ENCODE measurements at regions not wholly inside any gene's neighbourhood (a gene's known extent, or its start where the extent isn't known, plus 50 kb on each side); places are given as distances from the start of the nearest gene placed in this dataset.

DNA sequence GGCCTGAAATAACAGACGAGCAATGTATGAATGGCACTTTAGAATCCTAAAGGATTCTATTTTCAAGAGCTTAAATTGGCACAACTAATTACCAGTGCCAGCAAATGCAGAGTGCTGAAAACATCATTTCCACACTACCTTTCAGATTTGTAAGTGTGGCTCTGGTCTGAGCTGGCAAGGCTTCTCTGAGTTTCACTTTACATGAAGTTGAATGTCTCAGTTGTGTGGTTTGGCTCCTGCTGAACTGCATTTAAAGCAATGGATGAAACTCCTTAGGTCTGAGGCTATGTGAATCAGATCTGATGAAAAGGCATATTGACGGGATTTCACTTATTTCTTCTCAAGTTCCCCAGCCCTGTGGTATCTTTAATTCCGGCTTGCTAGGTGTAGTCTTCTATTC, 114.8 kb upstream of the PTGFR start:
- H3K36me3 ChIP-seq, result no peaks in the 10 kb centered on the region
- no peak overlapping the region for H3K4me3 ChIP-seq
- H3K27me3 ChIP-seq, result no peaks in the 10 kb centered on the region
- H3K27ac ChIP-seq, result no peak overlapping the region
- no peak overlapping the region for H3K4me2 ChIP-seq
- H2AFZ ChIP-seq (replicated peaks), result no peak overlapping the region
- no peaks in the 10 kb centered on the region for H4K20me1 ChIP-seq (ENCODE audit: low read depth)
- TF ChIP-seq, protein P1, sequence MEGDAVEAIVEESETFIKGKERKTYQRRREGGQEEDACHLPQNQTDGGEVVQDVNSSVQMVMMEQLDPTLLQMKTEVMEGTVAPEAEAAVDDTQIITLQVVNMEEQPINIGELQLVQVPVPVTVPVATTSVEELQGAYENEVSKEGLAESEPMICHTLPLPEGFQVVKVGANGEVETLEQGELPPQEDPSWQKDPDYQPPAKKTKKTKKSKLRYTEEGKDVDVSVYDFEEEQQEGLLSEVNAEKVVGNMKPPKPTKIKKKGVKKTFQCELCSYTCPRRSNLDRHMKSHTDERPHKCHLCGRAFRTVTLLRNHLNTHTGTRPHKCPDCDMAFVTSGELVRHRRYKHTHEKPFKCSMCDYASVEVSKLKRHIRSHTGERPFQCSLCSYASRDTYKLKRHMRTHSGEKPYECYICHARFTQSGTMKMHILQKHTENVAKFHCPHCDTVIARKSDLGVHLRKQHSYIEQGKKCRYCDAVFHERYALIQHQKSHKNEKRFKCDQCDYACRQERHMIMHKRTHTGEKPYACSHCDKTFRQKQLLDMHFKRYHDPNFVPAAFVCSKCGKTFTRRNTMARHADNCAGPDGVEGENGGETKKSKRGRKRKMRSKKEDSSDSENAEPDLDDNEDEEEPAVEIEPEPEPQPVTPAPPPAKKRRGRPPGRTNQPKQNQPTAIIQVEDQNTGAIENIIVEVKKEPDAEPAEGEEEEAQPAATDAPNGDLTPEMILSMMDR (IDR thresholded peaks at IDR 0.05), result no peak
- TF ChIP-seq EZH2phosphoT487 (IDR thresholded peaks at IDR 0.05) (no peak), EZH2 (IDR thresholded peaks at IDR 0.05) (no peak)
- Mint-ChIP-seq H3K36me3 (no peaks in the 10 kb centered on the region), H3K27me3 (ENCODE audit: insufficient read depth, low read depth) (no peaks in the 10 kb centered on the region), H3K9me3 (no peaks in the 10 kb centered on the region), H3K4me3 (no peak overlapping the region), H3K27ac (no peak overlapping the region), H3K4me1 (no peaks in the 10 kb centered on the region)
- no peaks in the 10 kb centered on the region for H3F3A ChIP-seq (ENCODE audit: low read depth)
- H3K79me2 ChIP-seq (ENCODE audit: low read depth), result no peaks in the 10 kb centered on the region
- no peaks in the 10 kb centered on the region for H3K4me1 ChIP-seq
- H3K9me3 ChIP-seq (ENCODE audit: low read depth), result no peaks in the 10 kb centered on the region
- H3K9ac ChIP-seq, result no peak overlapping the region
- no peak for DNase-seq (ENCODE audit: low spot score)

DNA sequence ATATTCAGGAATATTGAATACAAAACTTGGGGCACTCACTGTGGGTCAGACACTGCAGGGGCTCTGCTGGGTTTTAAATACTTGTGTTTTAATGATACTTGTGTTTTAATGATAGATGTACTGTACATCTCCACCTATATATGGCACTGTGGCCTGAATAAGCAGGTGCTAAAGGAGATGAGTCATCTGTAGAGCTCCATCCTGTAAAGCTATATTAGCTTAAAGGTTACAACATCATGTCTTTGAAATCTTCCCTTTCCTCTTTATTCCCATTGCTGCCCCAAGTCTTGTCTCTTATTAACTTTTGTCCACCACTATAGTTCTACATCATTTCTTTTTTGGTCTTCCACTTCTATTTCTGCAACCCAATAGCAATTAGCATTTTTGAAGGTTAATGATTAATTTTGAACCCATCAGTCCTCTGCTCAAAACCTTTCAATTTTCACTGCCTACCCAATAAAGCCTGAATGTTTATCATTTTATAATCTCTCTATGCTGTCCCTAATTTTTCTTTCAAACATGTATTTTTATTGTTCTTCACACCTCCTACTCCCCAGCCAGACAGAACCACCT, 113.3 kb upstream of the PTGFR start:
- no peaks in the 10 kb centered on the region for H3F3A ChIP-seq (ENCODE audit: low read depth)
- Mint-ChIP-seq H3K27ac (no peak overlapping the region), H3K4me3 (no peak overlapping the region), H3K27me3 (ENCODE audit: insufficient read depth, low read depth) (no peaks in the 10 kb centered on the region), H3K4me1 (no peaks in the 10 kb centered on the region), H3K9me3 (no peaks in the 10 kb centered on the region), H3K36me3 (no peaks in the 10 kb centered on the region)
- H3K79me2 ChIP-seq (ENCODE audit: low read depth), result no peaks in the 10 kb centered on the region
- H2AFZ ChIP-seq (replicated peaks), result no peak overlapping the region
- DNase-seq (ENCODE audit: low spot score), result no peak
- no peak overlapping the region for H3K27ac ChIP-seq
- no peaks in the 10 kb centered on the region for H3K4me1 ChIP-seq
- H3K9ac ChIP-seq, result no peak overlapping the region
- H3K36me3 ChIP-seq, result no peaks in the 10 kb centered on the region
- H3K4me3 ChIP-seq, result no peak overlapping the region
- H4K20me1 ChIP-seq (ENCODE audit: low read depth), result no peaks in the 10 kb centered on the region
- no peak overlapping the region for H3K4me2 ChIP-seq
- no peaks in the 10 kb centered on the region for H3K9me3 ChIP-seq (ENCODE audit: low read depth)
- TF ChIP-seq EZH2 (IDR thresholded peaks at IDR 0.05) (no peak), EZH2phosphoT487 (IDR thresholded peaks at IDR 0.05) (no peak)
- TF ChIP-seq, protein P1 (IDR thresholded peaks at IDR 0.05), result no peak
- no peaks in the 10 kb centered on the region for H3K27me3 ChIP-seq

DNA sequence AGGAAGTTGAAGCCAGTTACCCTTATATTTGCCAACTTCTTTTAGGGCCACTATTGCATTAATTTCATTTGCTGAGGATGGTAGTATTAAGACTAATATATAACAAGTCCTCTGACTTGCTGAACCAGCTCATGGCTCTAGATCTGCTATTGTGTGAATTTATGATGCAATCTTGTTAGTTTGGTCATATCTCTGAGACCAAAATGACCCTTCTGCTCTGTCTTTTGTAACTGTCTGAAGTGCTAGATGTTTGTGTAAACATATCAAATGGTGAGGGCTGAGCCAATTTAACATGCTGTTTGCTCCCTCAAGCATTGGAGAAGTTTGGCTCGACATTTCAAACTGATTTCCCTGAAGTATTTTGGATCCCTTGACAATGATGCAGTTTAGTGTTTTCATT, 106.9 kb upstream of the PTGFR start:
- Histone ChIP-seq H3K4me3 (no peak overlapping the region), H3K4me1 (peaks cover 4% of the 10 kb centered on the region), H4K20me1 (ENCODE audit: low read depth) (no peaks in the 10 kb centered on the region), H3K9me3 (ENCODE audit: low read depth) (no peaks in the 10 kb centered on the region), H2AFZ (replicated peaks) (no peak overlapping the region), H3K27me3 (no peaks in the 10 kb centered on the region), H3K36me3 (no peaks in the 10 kb centered on the region), H3K4me2 (no peak overlapping the region), H3K79me2 (ENCODE audit: low read depth) (no peaks in the 10 kb centered on the region), H3F3A (ENCODE audit: low read depth) (no peaks in the 10 kb centered on the region), H3K9ac (no peak overlapping the region), H3K27ac (no peak overlapping the region)
- Mint-ChIP-seq H3K36me3 (no peaks in the 10 kb centered on the region), H3K27me3 (ENCODE audit: insufficient read depth, low read depth) (peaks cover 2% of the 10 kb centered on the region), H3K27ac (no peak overlapping the region), H3K4me1 (peaks cover 5% of the 10 kb centered on the region), H3K4me3 (no peak overlapping the region), H3K9me3 (no peaks in the 10 kb centered on the region)
- TF ChIP-seq, protein P1 (IDR thresholded peaks at IDR 0.05), result no peak
- TF ChIP-seq EZH2 (IDR thresholded peaks at IDR 0.05) (no peak), EZH2phosphoT487 (IDR thresholded peaks at IDR 0.05) (no peak)
- DNase-seq (ENCODE audit: low spot score), result no peak
